CD4-positive, alpha-beta T cell (primary cell): ENCODE measurements at regions not wholly inside any gene's neighbourhood (a gene's known extent, or its start where the extent isn't known, plus 50 kb on each side); places are given as distances from the start of the nearest gene placed in this dataset.

ENCODE experiments used
- ATAC-seq: fragments of 200-7000 bp; cut with Tn5 transposase; one replicate; pipeline ENCODE4 v1.10.0; 2022; ENCODE audit warnings: mild to moderate bottlenecking; ENCODE audit not compliant: poor library complexity
- CTCF ChIA-PET: fragments of 350-600 bp; sonication (Branson Sonifier 250); formaldehyde crosslinking; loops from one replicate; lab custom pipeline; 2021; ENCODE audit warnings: antibody characterized with exemption, inconsistent platforms; lab: Charles Lee
- POLR2A ChIA-PET: fragments of 350-600 bp; sonication (Branson Sonifier 250); formaldehyde crosslinking; loops from one replicate; lab custom pipeline; 2021; ENCODE audit warnings: antibody characterized with exemption, inconsistent platforms; lab: Charles Lee
- DNase-seq, 14 experiments: peaks; one replicate each; pipeline ENCODE4 v3.0.0-alpha.2; 2013 to 2020; ENCODE audit warnings: mixed read lengths in 2 of 14
- H3K27ac ChIP-seq, 2 donors: one replicate each; pipeline versions ENCODE4 v1.5.1 to v1.7.0; 2013; ENCODE audit warnings: low read length in 2 of 2, low read depth in 1 of 2, mild to moderate bottlenecking in 1 of 2
- H3K27me3 ChIP-seq, 2 experiments: 1 replicate in 1 of 2; 2 replicates in 1 of 2; pipeline versions ENCODE4 v1.6.1 to v1.7.0; 2013; ENCODE audit warnings: low read length in 2 of 2, control low read depth in 1 of 2, mild to moderate bottlenecking in 1 of 2, moderate library complexity in 1 of 2; ENCODE audit not compliant: insufficient read depth in 2 of 2, control insufficient read depth in 1 of 2
- H3K36me3 ChIP-seq: one replicate; pipeline ENCODE4 v1.6.1; 2013; ENCODE audit warnings: low read length, control low read depth; ENCODE audit not compliant: insufficient read depth
- H3K4me1 ChIP-seq: one replicate; pipeline ENCODE4 v1.6.1; 2013; ENCODE audit warnings: low read length, control low read depth; ENCODE audit not compliant: insufficient read depth
- H3K4me3 ChIP-seq: one replicate; pipeline ENCODE4 v1.5.1; 2013; ENCODE audit warnings: mild to moderate bottlenecking, low read length, moderate library complexity
- H3K9me3 ChIP-seq, 2 experiments: 1 replicate in 1 of 2; 2 replicates in 1 of 2; pipeline versions ENCODE4 v1.6.1 to v1.7.0; 2013; ENCODE audit warnings: low read length in 2 of 2, mild to moderate bottlenecking in 2 of 2, control low read depth in 1 of 2, moderate library complexity in 1 of 2; ENCODE audit not compliant: control insufficient read depth in 1 of 2, insufficient read depth in 1 of 2
- H3K27ac Mint-ChIP-seq: one replicate; pipeline ENCODE4 v1.8.0; 2020; ENCODE audit warnings: mixed read lengths
- H3K27me3 Mint-ChIP-seq: one replicate; pipeline ENCODE4 v1.8.0; 2021; ENCODE audit warnings: mixed read lengths
- H3K36me3 Mint-ChIP-seq: one replicate; pipeline ENCODE4 v1.8.0; 2021; ENCODE audit warnings: low read depth, mixed read lengths
- H3K4me1 Mint-ChIP-seq: one replicate; pipeline ENCODE4 v1.8.0; 2021; ENCODE audit warnings: low read depth, mixed read lengths
- H3K4me3 Mint-ChIP-seq: one replicate; pipeline ENCODE4 v1.8.0; 2020; ENCODE audit warnings: mild to moderate bottlenecking, mixed read lengths
- H3K9me3 Mint-ChIP-seq: one replicate; pipeline ENCODE4 v1.8.0; 2020; ENCODE audit warnings: mixed read lengths
- intact Hi-C, 2 experiments: fragments of 100-400 bp; cut with DNase I in 1 of 2; cut with micrococcal nuclease in 1 of 2; formaldehyde crosslinking; loops; one replicate each; pipeline versions ENCODE4 v1.15.1 to v1.9.0; 2023 to 2025; cut with DNase I, micrococcal nuclease
- TF ChIP-seq, protein P1 (sequence below): fragments of 200-600 bp; IDR thresholded peaks from one replicate; pipeline ENCODE4 v1.8.0; 2022; ENCODE audit warnings: antibody characterized with exemption, mild to moderate bottlenecking

DNA sequence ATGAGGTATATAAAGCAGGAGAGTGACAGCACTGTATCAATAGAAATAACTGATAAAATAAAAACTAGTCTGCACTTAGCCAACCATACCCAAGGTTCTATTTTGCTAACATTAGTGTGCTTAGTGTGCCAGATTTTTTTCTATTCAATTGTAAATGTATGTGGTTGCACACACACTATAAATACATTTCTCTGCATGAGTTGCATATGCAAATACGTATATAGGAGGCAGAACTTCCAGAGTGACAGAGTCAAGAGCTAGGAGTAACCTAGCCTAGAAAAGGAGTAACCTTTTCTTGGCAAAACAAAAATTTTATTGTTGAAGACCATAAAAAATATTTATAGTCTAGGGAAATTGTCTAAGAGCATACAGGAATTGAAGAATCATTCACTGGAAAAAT lies 461.6 kb downstream of the GABRG2 start:
- Histone ChIP-seq H3K4me3 (no peak overlapping the region), H3K27ac (no peak overlapping the region), H3K9me3 (peaks cover 0 to 10% of the 10 kb centered on the region in 2 experiments), H3K4me1 (no peaks in the 10 kb centered on the region), H3K27me3 (no peaks in the 10 kb centered on the region), H3K36me3 (no peaks in the 10 kb centered on the region)
- TF ChIP-seq, protein P1, sequence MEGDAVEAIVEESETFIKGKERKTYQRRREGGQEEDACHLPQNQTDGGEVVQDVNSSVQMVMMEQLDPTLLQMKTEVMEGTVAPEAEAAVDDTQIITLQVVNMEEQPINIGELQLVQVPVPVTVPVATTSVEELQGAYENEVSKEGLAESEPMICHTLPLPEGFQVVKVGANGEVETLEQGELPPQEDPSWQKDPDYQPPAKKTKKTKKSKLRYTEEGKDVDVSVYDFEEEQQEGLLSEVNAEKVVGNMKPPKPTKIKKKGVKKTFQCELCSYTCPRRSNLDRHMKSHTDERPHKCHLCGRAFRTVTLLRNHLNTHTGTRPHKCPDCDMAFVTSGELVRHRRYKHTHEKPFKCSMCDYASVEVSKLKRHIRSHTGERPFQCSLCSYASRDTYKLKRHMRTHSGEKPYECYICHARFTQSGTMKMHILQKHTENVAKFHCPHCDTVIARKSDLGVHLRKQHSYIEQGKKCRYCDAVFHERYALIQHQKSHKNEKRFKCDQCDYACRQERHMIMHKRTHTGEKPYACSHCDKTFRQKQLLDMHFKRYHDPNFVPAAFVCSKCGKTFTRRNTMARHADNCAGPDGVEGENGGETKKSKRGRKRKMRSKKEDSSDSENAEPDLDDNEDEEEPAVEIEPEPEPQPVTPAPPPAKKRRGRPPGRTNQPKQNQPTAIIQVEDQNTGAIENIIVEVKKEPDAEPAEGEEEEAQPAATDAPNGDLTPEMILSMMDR: no peak
- ChIA-PET CTCF (no interaction called here), POLR2A (no interaction called here)
- DNase-seq (no peak), ATAC-seq (no peak)
- Mint-ChIP-seq H3K27ac (no peak overlapping the region), H3K27me3 (no peaks in the 10 kb centered on the region), H3K36me3 (no peaks in the 10 kb centered on the region), H3K4me1 (no peaks in the 10 kb centered on the region), H3K9me3 (peaks cover 14% of the 10 kb centered on the region), H3K4me3 (no peak overlapping the region)
- intact Hi-C loops: no loop called here

DNA sequence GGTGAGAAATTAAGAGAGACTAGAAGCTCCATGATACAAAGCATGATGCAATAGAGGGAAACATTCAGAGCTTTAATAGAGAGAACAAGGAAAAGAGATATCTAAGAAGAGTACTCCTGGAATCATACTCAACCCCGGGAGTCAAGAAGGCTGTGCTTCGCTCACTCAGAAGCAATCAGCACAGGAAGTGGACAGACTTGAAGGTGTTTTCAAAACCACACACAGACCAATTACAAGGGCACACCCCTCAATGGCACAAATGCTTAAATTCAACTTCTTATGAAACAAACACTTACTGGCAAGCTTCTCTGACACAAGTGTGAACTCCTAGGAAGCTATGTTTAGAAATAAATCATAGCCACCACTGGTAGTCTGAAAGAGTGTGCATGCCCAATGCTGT lies 462.3 kb downstream of the GABRG2 start:
- DNase-seq (no peak), ATAC-seq (no peak)
- no peaks in the 10 kb centered on the region for H3K27me3 ChIP-seq
- TF ChIP-seq, protein P1: no peak
- no peaks in the 10 kb centered on the region for H3K4me1 Mint-ChIP-seq
- H3K9me3 Mint-ChIP-seq: peaks cover 9% of the 10 kb centered on the region
- peaks cover 0 to 7% of the 10 kb centered on the region in 2 experiments for H3K9me3 ChIP-seq
- no peak overlapping the region for H3K27ac ChIP-seq
- H3K27ac Mint-ChIP-seq: no peak overlapping the region
- no peaks in the 10 kb centered on the region for H3K36me3 Mint-ChIP-seq
- CTCF ChIA-PET: no interaction called here
- H3K27me3 Mint-ChIP-seq: no peaks in the 10 kb centered on the region
- H3K36me3 ChIP-seq: no peaks in the 10 kb centered on the region
- H3K4me3 Mint-ChIP-seq: no peak overlapping the region
- no peak overlapping the region for H3K4me3 ChIP-seq
- intact Hi-C loops: no loop called here
- H3K4me1 ChIP-seq: no peaks in the 10 kb centered on the region
- POLR2A ChIA-PET: no interaction called here

DNA sequence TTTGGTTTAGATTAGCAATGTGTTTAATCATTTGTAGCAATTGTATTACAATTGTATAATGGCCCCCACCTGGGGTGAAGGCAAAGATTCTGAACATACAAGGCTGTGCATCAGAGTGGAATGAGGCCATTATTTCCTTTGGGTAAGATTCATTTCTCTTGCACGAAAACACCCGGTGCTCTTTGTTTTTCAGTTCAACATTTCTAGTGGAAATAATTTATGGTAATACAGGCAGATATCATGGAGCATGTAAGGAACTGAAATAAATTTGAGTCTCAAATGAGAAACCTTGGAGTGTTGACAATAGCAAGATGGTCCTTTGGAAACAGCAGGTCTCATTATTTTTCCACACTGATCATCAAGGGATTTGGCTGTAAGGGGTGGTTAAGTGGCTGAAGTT lies 475.9 kb downstream of the GABRG2 start:
- no peak for ATAC-seq
- Histone ChIP-seq H3K4me3 (no peak overlapping the region), H3K27ac (no peak overlapping the region), H3K9me3 (no peaks in the 10 kb centered on the region), H3K36me3 (no peaks in the 10 kb centered on the region), H3K27me3 (no peaks in the 10 kb centered on the region), H3K4me1 (no peaks in the 10 kb centered on the region)
- no peaks in the 10 kb centered on the region for H3K4me1 Mint-ChIP-seq
- H3K36me3 Mint-ChIP-seq: no peaks in the 10 kb centered on the region
- intact Hi-C loops: no loop called here
- H3K4me3 Mint-ChIP-seq: no peak overlapping the region
- DNase-seq: no peak
- no peaks in the 10 kb centered on the region for H3K27me3 Mint-ChIP-seq
- CTCF ChIA-PET: no interaction called here
- no peak overlapping the region for H3K27ac Mint-ChIP-seq
- TF ChIP-seq, protein P1: no peak
- POLR2A ChIA-PET: no interaction called here
- H3K9me3 Mint-ChIP-seq: peaks cover 9% of the 10 kb centered on the region
